ENCODE measurements at regions not wholly inside any gene's neighbourhood (a gene's known extent, or its start where the extent isn't known, plus 50 kb on each side); places are given as distances from the start of the nearest gene placed in this dataset.

DNA sequence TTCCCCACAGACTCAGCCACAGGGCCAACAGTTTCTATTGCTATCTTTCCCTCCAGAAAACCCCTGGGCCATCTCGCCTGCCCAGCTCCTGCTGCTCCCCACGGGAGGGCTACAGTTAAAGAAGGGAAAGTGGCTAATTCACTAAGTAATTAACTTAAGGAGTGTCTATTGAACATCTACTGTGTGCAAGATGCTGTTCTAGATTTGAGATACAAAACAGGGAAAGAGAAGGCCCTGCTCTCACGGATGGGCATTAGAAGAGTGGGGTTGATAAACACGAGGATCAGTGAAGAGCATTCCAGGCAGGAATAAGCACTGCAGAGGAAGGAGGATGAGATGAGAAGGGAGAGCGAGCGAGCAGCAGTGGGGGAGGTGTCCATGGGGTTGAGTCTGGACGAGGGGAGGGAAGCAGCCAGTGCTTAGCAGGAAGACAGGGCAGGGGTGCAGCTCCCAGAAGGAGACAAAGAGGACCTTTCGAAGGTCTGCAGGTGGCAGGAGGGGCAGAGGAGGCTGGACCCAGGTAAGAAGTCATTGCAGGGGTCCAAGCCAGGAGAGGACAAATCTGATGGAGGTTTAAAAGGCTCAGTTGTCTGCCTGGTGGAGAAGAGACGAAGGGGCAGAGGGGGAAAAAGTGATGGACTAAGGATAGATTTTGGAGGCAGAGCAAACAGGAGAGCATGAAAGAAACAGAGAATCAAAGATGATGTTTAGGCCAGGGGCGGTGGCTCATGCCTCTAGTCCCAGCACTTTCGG lies 64.7 kb downstream of the KLF15 start:
- no peak for DNase-seq (ENCODE audit: low read depth)
- TF ChIP-seq CTCF (IDR thresholded peaks at IDR 0.05; ENCODE audit: insufficient read depth, low read depth, low read length), result no peak
- CTCF ChIA-PET, result no interaction called here
- Histone ChIP-seq H3K4me3 (ENCODE audit: low read depth, low read length) (no peak overlapping the region), H3K27me3 (ENCODE audit: control insufficient read depth, insufficient read depth, low read length) (peaks cover 4% of the 10 kb centered on the region), H3K36me3 (ENCODE audit: control insufficient read depth, insufficient read depth, low read length) (no peaks in the 10 kb centered on the region)
- POLR2A ChIA-PET, result no interaction called here

DNA sequence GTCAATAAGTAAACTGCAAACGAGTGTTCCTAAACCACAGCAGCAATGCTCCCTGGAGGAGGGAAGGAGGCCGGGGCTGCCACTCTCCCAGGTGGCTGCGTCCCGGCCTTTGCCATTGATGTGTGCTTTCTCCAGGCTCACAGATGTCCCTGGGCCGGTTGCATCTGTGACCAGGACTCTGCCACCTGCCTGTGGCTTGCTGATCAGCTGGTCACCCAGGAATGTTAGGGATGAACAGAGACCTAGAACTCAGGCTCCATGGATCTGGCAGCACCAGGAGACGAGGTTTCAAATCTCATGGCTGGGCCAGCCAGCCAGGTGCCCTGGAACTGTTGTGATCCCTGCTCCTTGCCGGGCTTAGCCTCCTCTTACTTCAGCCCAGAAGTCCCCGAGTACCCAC lies 65.7 kb downstream of the KLF15 start:
- ChIA-PET CTCF (no interaction called here), POLR2A (no interaction called here)
- no peaks in the 10 kb centered on the region for H3K36me3 ChIP-seq (ENCODE audit: control insufficient read depth, insufficient read depth, low read length)
- no peak overlapping the region for H3K4me3 ChIP-seq (ENCODE audit: low read depth, low read length)
- H3K27me3 ChIP-seq (ENCODE audit: control insufficient read depth, insufficient read depth, low read length), result peaks cover 4% of the 10 kb centered on the region
- TF ChIP-seq CTCF (IDR thresholded peaks at IDR 0.05; ENCODE audit: insufficient read depth, low read depth, low read length), result no peak
- DNase-seq (ENCODE audit: low read depth), result no peak

- no peak for TF ChIP-seq CTCF (IDR thresholded peaks at IDR 0.05; ENCODE audit: insufficient read depth, low read depth, low read length)
- DNase-seq (ENCODE audit: low read depth), result no peak
- Histone ChIP-seq H3K4me3 (ENCODE audit: low read depth, low read length) (no peak overlapping the region), H3K36me3 (ENCODE audit: control insufficient read depth, insufficient read depth, low read length) (no peaks in the 10 kb centered on the region), H3K27me3 (ENCODE audit: control insufficient read depth, insufficient read depth, low read length) (peaks cover 4% of the 10 kb centered on the region)
- ChIA-PET POLR2A (no interaction called here), CTCF (no interaction called here)
These were observed 66.1 kb downstream of the KLF15 start for GRCh38 chr3:126291061-126291460.

DNA sequence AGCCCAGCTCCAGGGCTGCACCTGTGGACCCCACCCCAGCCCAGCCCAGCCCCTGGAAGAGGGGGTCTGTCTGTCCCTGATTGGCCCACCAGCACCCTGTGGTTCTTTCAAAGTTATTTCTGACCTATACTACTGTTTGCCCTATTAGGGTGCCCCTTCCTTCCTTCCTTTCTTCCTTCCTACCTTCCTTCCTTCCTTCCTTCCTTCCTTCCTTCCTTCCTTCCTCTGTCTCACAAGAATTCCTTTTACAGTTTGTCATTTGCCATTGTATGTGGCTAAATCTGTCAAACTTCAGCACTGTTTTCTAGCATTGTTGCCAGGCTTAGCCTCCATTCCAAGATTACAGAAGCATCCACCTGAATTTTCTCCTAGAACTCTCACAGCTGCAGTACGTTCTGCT lies 66.9 kb downstream of the KLF15 start:
- Histone ChIP-seq H3K4me3 (ENCODE audit: low read depth, low read length) (no peak overlapping the region), H3K36me3 (ENCODE audit: control insufficient read depth, insufficient read depth, low read length) (no peaks in the 10 kb centered on the region), H3K27me3 (ENCODE audit: control insufficient read depth, insufficient read depth, low read length) (peaks cover 4% of the 10 kb centered on the region)
- ChIA-PET CTCF (no interaction called here), POLR2A (no interaction called here)
- no peak for TF ChIP-seq CTCF (IDR thresholded peaks at IDR 0.05; ENCODE audit: insufficient read depth, low read depth, low read length)
- no peak for DNase-seq (ENCODE audit: low read depth)

GRCh38 chr3:126289096-126289495 lies 68.1 kb downstream of the KLF15 start:
- no peak for DNase-seq (ENCODE audit: low read depth)
- no peaks in the 10 kb centered on the region for H3K36me3 ChIP-seq (ENCODE audit: control insufficient read depth, insufficient read depth, low read length)
- POLR2A ChIA-PET, result no interaction called here
- H3K27me3 ChIP-seq (ENCODE audit: control insufficient read depth, insufficient read depth, low read length), result peaks cover 4% of the 10 kb centered on the region
- no peak overlapping the region for H3K4me3 ChIP-seq (ENCODE audit: low read depth, low read length)
- CTCF ChIA-PET, result no interaction called here
- no peak for TF ChIP-seq CTCF (IDR thresholded peaks at IDR 0.05; ENCODE audit: insufficient read depth, low read depth, low read length)

Data from BJ (cell line).